BE2C (cell line): ENCODE measurements at regions not wholly inside any gene's neighbourhood (a gene's known extent, or its start where the extent isn't known, plus 50 kb on each side); places are given as distances from the start of the nearest gene placed in this dataset.

Experiments used
- DNase-seq: peaks from one replicate; pipeline ENCODE4 v3.0.0-alpha.2; 2020
- H3K27me3 ChIP-seq: fragments of 250-450 bp; sonication (Bioruptor Pico); 2 replicates; pipeline ENCODE4 v1.5.1; 2020; ENCODE audit warnings: mild to moderate bottlenecking
- H3K36me3 ChIP-seq: fragments of 250-450 bp; sonication (Bioruptor Pico); 2 replicates; pipeline ENCODE4 v1.5.1; 2020; ENCODE audit warnings: mild to moderate bottlenecking
- H3K4me1 ChIP-seq: fragments of 250-450 bp; sonication (Bioruptor Pico); 2 replicates; pipeline ENCODE4 v1.5.1; 2020
- H3K4me3 ChIP-seq: 2 replicates; pipeline ENCODE4 v1.5.1; 2011; ENCODE audit warnings: low read depth, low read length
- H3K9me3 ChIP-seq: fragments of 250-450 bp; sonication (Bioruptor Pico); 2 replicates; pipeline ENCODE4 v1.5.1; 2020
- CTCF ChIP-seq: IDR thresholded peaks from 2 replicates; pipeline ENCODE4 v1.5.1; 2012; ENCODE audit warnings: mild to moderate bottlenecking, low read depth, low read length

- Histone ChIP-seq H3K9me3 (no peaks in the 10 kb centered on the region; the same call in 1 of the 2 replicates), H3K36me3 (no peaks in the 10 kb centered on the region), H3K4me3 (no peak overlapping the region), H3K27me3 (peaks cover 7% of the 10 kb centered on the region), H3K4me1 (no peaks in the 10 kb centered on the region)
- no peak for TF ChIP-seq CTCF
- no peak for DNase-seq
These were observed 118.5 kb downstream of the DLL1 start for GRCh38 chr6:170172392-170172791.

DNA sequence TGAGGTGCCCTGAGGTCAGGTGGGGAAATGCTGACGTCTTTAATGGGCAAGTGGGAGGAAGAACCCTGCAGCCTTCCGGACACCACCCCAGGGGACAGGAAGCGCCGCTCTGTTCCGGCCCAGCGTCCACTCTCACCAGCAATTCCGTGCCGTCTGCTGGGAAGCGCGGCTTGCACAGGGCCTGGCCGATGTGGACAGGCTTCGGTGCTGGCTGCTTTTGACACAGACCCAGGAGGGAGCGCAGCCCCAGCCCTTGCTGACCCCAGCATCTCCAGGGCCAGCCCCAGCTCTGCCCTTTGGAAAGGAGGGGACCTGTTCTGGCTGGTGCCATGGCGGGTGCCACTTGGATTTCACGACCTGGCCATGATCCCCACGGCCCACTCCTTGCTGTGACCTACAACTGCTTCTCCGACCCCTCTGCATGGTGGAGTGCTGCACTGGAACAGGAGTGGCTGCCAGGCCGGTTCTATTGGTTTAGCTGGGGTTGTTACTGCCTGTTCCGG lies 123.2 kb downstream of the DLL1 start:
- Histone ChIP-seq H3K9me3 (no peaks in the 10 kb centered on the region), H3K36me3 (no peaks in the 10 kb centered on the region), H3K4me3 (no peak overlapping the region), H3K4me1 (no peaks in the 10 kb centered on the region), H3K27me3 (peaks cover 3% of the 10 kb centered on the region)
- no peak for TF ChIP-seq CTCF
- DNase-seq: no peak

DNA sequence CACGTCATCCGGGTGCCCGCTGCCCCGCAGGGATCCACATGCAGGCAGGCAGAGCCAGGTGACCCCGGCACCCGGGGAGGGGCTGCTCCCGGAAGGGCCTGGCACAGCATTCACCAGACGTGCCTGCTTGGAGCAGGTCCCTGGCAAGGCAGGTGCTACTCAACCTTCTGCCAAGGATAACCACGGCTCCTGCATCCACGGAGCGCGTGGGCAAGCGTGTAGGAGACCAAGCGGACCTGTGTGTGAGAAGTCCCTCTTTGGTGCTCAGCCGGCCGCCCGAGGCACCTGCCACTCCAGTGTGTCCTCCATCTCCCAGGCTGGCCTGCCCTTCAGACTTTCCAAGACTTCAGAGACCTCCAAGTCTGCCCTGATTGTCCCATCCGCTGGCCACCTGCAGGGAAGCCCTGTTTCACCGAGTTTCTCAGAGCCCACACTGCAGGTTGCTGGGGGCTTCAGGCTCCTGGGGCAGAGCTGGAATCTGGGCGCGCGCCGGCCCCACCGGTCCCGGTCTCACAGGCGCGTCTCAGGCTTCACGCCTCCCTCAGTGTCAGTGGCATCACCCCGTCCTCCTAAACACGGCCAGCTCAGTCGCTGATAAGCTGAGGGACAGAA lies 124.3 kb downstream of the DLL1 start:
- H3K9me3 ChIP-seq: no peaks in the 10 kb centered on the region
- no peaks in the 10 kb centered on the region for H3K27me3 ChIP-seq
- H3K4me3 ChIP-seq: no peak overlapping the region
- no peak for TF ChIP-seq CTCF
- H3K36me3 ChIP-seq: no peaks in the 10 kb centered on the region
- DNase-seq: no peak
- H3K4me1 ChIP-seq: no peaks in the 10 kb centered on the region

DNA sequence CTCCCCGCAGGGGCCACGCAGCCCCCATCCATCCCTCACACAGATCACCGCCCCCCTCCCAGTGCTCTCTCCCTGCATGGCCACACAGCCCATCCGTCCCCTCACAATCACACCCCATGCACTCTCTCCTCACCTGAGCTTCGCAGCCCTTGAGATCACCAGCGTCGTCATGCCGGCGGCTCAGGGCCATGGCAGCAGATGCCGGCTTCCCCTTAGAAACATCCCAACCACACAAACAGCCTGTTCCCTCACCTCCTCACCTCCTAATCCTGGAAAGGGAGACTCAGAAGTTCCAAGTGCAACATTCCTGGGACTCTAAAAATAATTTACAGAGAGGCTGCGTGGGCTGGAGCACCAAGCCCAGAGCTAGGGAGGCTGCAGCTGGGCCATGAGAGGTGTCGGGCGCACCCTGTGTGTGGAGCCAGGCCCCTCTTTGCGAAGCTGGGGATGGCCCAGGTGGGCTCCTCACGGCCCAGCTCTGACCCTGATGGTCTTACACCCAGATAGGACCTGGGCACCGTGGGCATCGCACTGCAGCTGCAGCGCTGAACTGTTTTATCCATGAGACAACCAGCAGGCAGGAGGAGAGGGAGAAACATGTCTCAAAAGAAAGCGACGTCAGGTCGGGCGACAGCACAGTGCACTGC lies 125.3 kb downstream of the DLL1 start:
- DNase-seq: no peak
- H3K27me3 ChIP-seq: no peaks in the 10 kb centered on the region
- no peaks in the 10 kb centered on the region for H3K9me3 ChIP-seq
- no peaks in the 10 kb centered on the region for H3K36me3 ChIP-seq
- no peaks in the 10 kb centered on the region for H3K4me1 ChIP-seq
- no peak overlapping the region for H3K4me3 ChIP-seq
- TF ChIP-seq CTCF: no peak

GRCh38 chr6:170165085-170165470 lies 125.8 kb downstream of the DLL1 start:
- Histone ChIP-seq H3K9me3 (no peaks in the 10 kb centered on the region), H3K4me3 (no peak overlapping the region), H3K27me3 (no peaks in the 10 kb centered on the region), H3K36me3 (no peaks in the 10 kb centered on the region), H3K4me1 (no peaks in the 10 kb centered on the region)
- DNase-seq: no peak
- peak; percentile 15; the same call in 1 of the 2 replicates for TF ChIP-seq CTCF

- H3K4me1 ChIP-seq: no peaks in the 10 kb centered on the region
- H3K36me3 ChIP-seq: no peaks in the 10 kb centered on the region
- H3K9me3 ChIP-seq: no peaks in the 10 kb centered on the region; the same call in 1 of the 2 replicates
- DNase-seq: no peak
- TF ChIP-seq CTCF: no peak
- H3K4me3 ChIP-seq: no peak overlapping the region
- no peaks in the 10 kb centered on the region for H3K27me3 ChIP-seq
These were observed 126.5 kb downstream of the DLL1 start for GRCh38 chr6:170164271-170164900.
